Activated CD8-positive, alpha-beta memory T cell treated with anti-CD3 and anti-CD28 coated beads for 36 hours (primary cell): ENCODE measurements at regions not wholly inside any gene's neighbourhood (a gene's known extent, or its start where the extent isn't known, plus 50 kb on each side); places are given as distances from the start of the nearest gene placed in this dataset.
"Not testable (repeated sequence)": the region's sequence is repeated elsewhere in the genome, so short reads cannot be mapped to it uniquely, and the experiment has no call there.

Experiments
- CTCF ChIA-PET: fragments of 350-600 bp; sonication (Branson Sonifier 250); formaldehyde crosslinking; loops from one replicate; lab custom pipeline; 2021; ENCODE audit warnings: antibody characterized with exemption; lab: Charles Lee
- POLR2A ChIA-PET: fragments of 350-600 bp; sonication (Branson Sonifier 250); formaldehyde crosslinking; loops from one replicate; lab custom pipeline; 2021; ENCODE audit warnings: antibody characterized with exemption; lab: Charles Lee

GRCh38 chr17:34424814-34425491 is 61.9 kb upstream of the CCL1 start:
- CTCF ChIA-PET = no interaction called here
- POLR2A ChIA-PET = no interaction called here

- ChIA-PET POLR2A (no interaction called here), CTCF (no interaction called here)
These were observed 61.2 kb upstream of the CCL1 start for GRCh38 chr17:34423978-34424813.

GRCh38 chr17:34423315-34423714 is 60.3 kb upstream of the CCL1 start:
- POLR2A ChIA-PET, CTCF ChIA-PET: not testable (repeated sequence)

- CTCF ChIA-PET = interaction anchor here (0.6 to 2.1 kb wide), 5 partner anchors 9 to 700 kb away, joined by 3 to 6 read pairs (median 5); partner anchors contain the start of genes FNDC8 and RAD51D
These were observed 57.9 kb upstream of the CCL1 start for GRCh38 chr17:34420900-34421299.

GRCh38 chr17:34420254-34420766 is 57.3 kb upstream of the CCL1 start:
- POLR2A ChIA-PET = no interaction called here
- CTCF ChIA-PET = interaction anchor here (0.5 to 2.1 kb wide), 12 partner anchors 9 to 1327 kb away, joined by 3 to 7 read pairs (median 4); partner anchors contain the start of genes FNDC8 and RAD51D

More at GRCh38 chr17:34420900-34421299, 57.9 kb upstream of the CCL1 start:
- POLR2A ChIA-PET = interaction anchor here (0.6 kb wide), 1 partner anchor 220 kb away, joined by 3 read pairs; no protein-coding TSS in a partner anchor

GRCh38 chr17:34416116-34416515 is 53.1 kb upstream of the CCL1 start:
- ChIA-PET POLR2A (interaction anchor here (0.6 kb wide), 1 partner anchor 32 kb away, joined by 3 read pairs; no protein-coding TSS in a partner anchor), CTCF (no interaction called here)

- CTCF ChIA-PET = no interaction called here
- POLR2A ChIA-PET = no interaction called here
These were observed 51.3 kb upstream of the CCL1 start for GRCh38 chr17:34414339-34414738.

- POLR2A ChIA-PET = no interaction called here
- CTCF ChIA-PET = no interaction called here
These were observed 50.5 kb upstream of the CCL1 start for GRCh38 chr17:34413443-34414119.

- CTCF ChIA-PET = no interaction called here
- POLR2A ChIA-PET = no interaction called here
These were observed 50.0 kb upstream of the CCL1 start for GRCh38 chr17:34412965-34413441.
